SK-N-SH (cell line): ENCODE measurements at regions not wholly inside any gene's neighbourhood (a gene's known extent, or its start where the extent isn't known, plus 50 kb on each side); places are given as distances from the start of the nearest gene placed in this dataset.

Experiments
- CTCF ChIA-PET: fragments of 300-600, 350-600 bp; formaldehyde crosslinking; extraction: SDS; loops from one replicate; lab custom pipeline; 2021; lab: Yijun Ruan, JAX
- POLR2A ChIA-PET: fragments of 350-600 bp; sonication (Branson Sonifier 250); formaldehyde crosslinking; extraction: SDS; loops from one replicate; lab custom pipeline; 2020; ENCODE audit warnings: antibody characterized with exemption, inconsistent platforms; lab: Yijun Ruan, JAX
- DNase-seq: peaks from one replicate; pipeline ENCODE4 v3.0.0; 2012
- H2AFZ ChIP-seq: fragments of 200-600 bp; sonication (generic); 2 replicates; pipeline ENCODE4 v1.8.1; 2016; ENCODE audit warnings: antibody characterized with exemption, mild to moderate bottlenecking, low read depth
- H3F3A ChIP-seq: fragments of 200-600 bp; sonication (generic); replicated peaks from 2 replicates; pipeline ENCODE3; 2016; ENCODE audit warnings: antibody characterized with exemption, mild to moderate bottlenecking; ENCODE audit not compliant: insufficient read depth
- H3K27ac ChIP-seq, 2 experiments: fragments of 200-500 bp in 1 of 2; fragments of 200-600 bp in 1 of 2; sonication (Bioruptor generic) in 1 of 2; sonication (generic), shearing (Covaris generic) in 1 of 2; 2 replicates each; pipeline versions ENCODE4 v1.5.1 to v1.6.1; 2014 to 2016; ENCODE audit warnings: low read depth in 2 of 2, inconsistent platforms in 1 of 2, low read length in 1 of 2, mild to moderate bottlenecking in 1 of 2, mixed read lengths in 1 of 2
- H3K27me3 ChIP-seq: fragments of 200-600 bp; sonication (generic), shearing (Covaris generic); 2 replicates; pipeline ENCODE4 v1.6.1; 2016; ENCODE audit warnings: mixed run types; ENCODE audit not compliant: insufficient read depth
- H3K36me3 ChIP-seq, 2 experiments: fragments of 200-500 bp in 1 of 2; fragments of 200-600 bp in 1 of 2; sonication (Bioruptor generic) in 1 of 2; sonication (generic) in 1 of 2; replicated peaks in 1 of 2; 2 replicates each; pipeline versions ENCODE3 to v1.5.1; 2014 to 2016; ENCODE audit warnings: low read length in 1 of 2, mild to moderate bottlenecking in 1 of 2; ENCODE audit not compliant: insufficient read depth in 2 of 2, control insufficient read depth in 1 of 2
- H3K4me1 ChIP-seq, 2 experiments: fragments of 200-500 bp in 1 of 2; fragments of 200-600 bp in 1 of 2; sonication (Bioruptor generic) in 1 of 2; sonication (generic), shearing (Covaris generic) in 1 of 2; 2 replicates each; pipeline versions ENCODE4 v1.5.1 to v1.6.1; 2014 to 2016; ENCODE audit warnings: low read depth in 1 of 2, low read length in 1 of 2, mixed run types in 1 of 2; ENCODE audit not compliant: insufficient read depth in 2 of 2, control insufficient read depth in 1 of 2
- H3K4me2 ChIP-seq: fragments of 200-600 bp; sonication (generic), shearing (Covaris generic); 2 replicates; pipeline ENCODE4 v1.6.1; 2017; ENCODE audit warnings: mixed run types
- H3K4me3 ChIP-seq, 2 experiments: fragments of 200-500 bp in 1 of 2; fragments of 200-600 bp in 1 of 2; sonication (Bioruptor generic) in 1 of 2; sonication (generic), shearing (Covaris generic) in 1 of 2; 2 replicates each; pipeline versions ENCODE4 v1.5.1 to v1.8.1; 2014 to 2016; ENCODE audit warnings: low read depth in 2 of 2, inconsistent platforms in 1 of 2, low read length in 1 of 2, mild to moderate bottlenecking in 1 of 2, mixed read lengths in 1 of 2, moderate library complexity in 1 of 2
- H3K79me2 ChIP-seq: fragments of 200-600 bp; sonication (generic); 2 replicates; pipeline ENCODE4 v1.8.1; 2017; ENCODE audit warnings: mild to moderate bottlenecking; ENCODE audit not compliant: insufficient read depth
- H3K9ac ChIP-seq: fragments of 200-600 bp; sonication (generic); 2 replicates; pipeline ENCODE4 v1.6.1; 2017; ENCODE audit warnings: mixed run types
- H3K9me2 ChIP-seq: fragments of 200-600 bp; sonication (generic); 2 replicates; pipeline ENCODE4 v1.6.1; 2017; ENCODE audit warnings: mixed run types
- H3K9me3 ChIP-seq: fragments of 200-600 bp; sonication (generic); 2 replicates; pipeline ENCODE4 v1.6.1; 2017; ENCODE audit warnings: mixed run types, mild to moderate bottlenecking, moderate library complexity
- H4K20me1 ChIP-seq: fragments of 200-600 bp; sonication (generic); 2 replicates; pipeline ENCODE4 v1.6.1; 2017; ENCODE audit warnings: mild to moderate bottlenecking, mixed run types; ENCODE audit not compliant: insufficient read depth
- CHD2 ChIP-seq: fragments of 150-350 bp; IDR thresholded peaks from 2 replicates; pipeline ENCODE4 v1.6.1; 2018; ENCODE audit warnings: low read length; ENCODE audit not compliant: partially characterized antibody
- EP300 ChIP-seq, 2 experiments: IDR thresholded peaks; 2 replicates each; pipeline versions ENCODE4 v1.4.0 to v1.6.1; 2012; ENCODE audit warnings: borderline replicate concordance in 1 of 2, low read depth in 1 of 2, low read length in 1 of 2
- FOSL2 ChIP-seq: IDR thresholded peaks from 2 replicates; pipeline ENCODE4 v1.4.0; 2012; ENCODE audit warnings: low read depth, mild to moderate bottlenecking, moderate library complexity, borderline replicate concordance
- GABPA ChIP-seq: IDR thresholded peaks from 2 replicates; pipeline ENCODE4 v1.4.0; 2012; ENCODE audit warnings: low read depth, mild to moderate bottlenecking
- GATA2 ChIP-seq: sonication (generic); formaldehyde crosslinking; IDR thresholded peaks from 2 replicates; pipeline ENCODE4 v1.5.0; 2020; ENCODE audit warnings: mild to moderate bottlenecking, missing genetic modification reagents
- IRF3 ChIP-seq: fragments of 150-350 bp; IDR thresholded peaks from 2 replicates; pipeline ENCODE4 v1.6.1; 2016; ENCODE audit warnings: mild to moderate bottlenecking, low read depth, low read length
- JUND ChIP-seq: IDR thresholded peaks from 2 replicates; pipeline ENCODE4 v1.4.0; 2012
- NRF1 ChIP-seq: IDR thresholded peaks from 2 replicates; pipeline ENCODE4 v1.6.1; 2012; ENCODE audit warnings: low read depth, mild to moderate bottlenecking, low read length
- POLR2AphosphoS5 ChIP-seq: IDR thresholded peaks from 2 replicates; pipeline ENCODE4 v1.6.1; 2012; ENCODE audit warnings: low read depth, low read length
- RCOR1 ChIP-seq: fragments of 150-350 bp; IDR thresholded peaks from 2 replicates; pipeline ENCODE4 v1.6.1; 2017; ENCODE audit warnings: antibody characterized with exemption, low read length
- SIN3A ChIP-seq: IDR thresholded peaks from 2 replicates; pipeline ENCODE4 v1.6.1; 2012; ENCODE audit warnings: low read depth, mild to moderate bottlenecking, low read length, moderate library complexity, borderline replicate concordance
- TEAD4 ChIP-seq: IDR thresholded peaks from 2 replicates; pipeline ENCODE4 v1.4.0; 2012; ENCODE audit warnings: mild to moderate bottlenecking, borderline replicate concordance; ENCODE audit not compliant: insufficient read depth
- USF1 ChIP-seq: IDR thresholded peaks from 2 replicates; pipeline ENCODE4 v1.4.0; 2012; ENCODE audit warnings: low read depth, borderline replicate concordance
- ZBTB33 ChIP-seq: IDR thresholded peaks from 2 replicates; pipeline ENCODE4 v1.4.0; 2012; ENCODE audit warnings: low read depth, borderline replicate concordance
- WGBS: methylation state at CpG from one replicate; pipeline ENCODE4 v1.1.6; 2017; ENCODE audit warnings: low lambda C conversion rate; 5-methylcytosine and 5-hydroxymethylcytosine counted together
- TF ChIP-seq, protein P1 (sequence below): IDR thresholded peaks from 2 replicates; pipeline ENCODE4 v1.4.0; 2012; ENCODE audit warnings: low read depth
- TF ChIP-seq, protein P2 (sequence below): fragments of 200-600 bp; sonication (generic); IDR thresholded peaks from 2 replicates; pipeline ENCODE4 v1.6.1; 2017; ENCODE audit warnings: antibody characterized with exemption, mild to moderate bottlenecking, moderate library complexity

DNA sequence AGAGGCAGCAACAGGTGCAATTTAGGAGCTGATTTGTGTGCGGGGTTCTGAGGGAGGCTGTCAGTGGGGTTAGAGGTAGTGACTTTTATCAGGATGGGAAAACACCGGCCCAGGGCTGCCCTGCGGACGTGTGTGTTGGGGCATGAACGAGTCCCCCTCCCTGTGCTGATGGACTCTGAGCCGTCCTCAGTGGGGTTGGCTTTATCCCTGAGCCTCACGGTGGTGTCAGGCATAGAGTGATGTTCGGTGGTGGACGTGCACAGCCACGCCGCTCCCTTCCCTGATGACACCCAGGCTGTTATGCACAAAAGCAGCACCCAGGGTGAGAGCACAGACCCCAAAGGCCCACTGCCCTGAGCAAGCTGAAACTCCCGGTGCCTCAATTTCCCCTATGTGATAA, 809.1 kb downstream of the BRD1 start:
- Histone ChIP-seq H3K27me3 (peaks cover 31% of the 10 kb centered on the region; the same call in 1 of the 2 replicates), H3K9me3 (no peaks in the 10 kb centered on the region), H3K9ac (no peak overlapping the region), H3K9me2 (no peaks in the 10 kb centered on the region), H3K79me2 (no peaks in the 10 kb centered on the region), H3K27ac (no peak overlapping the region), H3K4me2 (no peak overlapping the region), H4K20me1 (no peaks in the 10 kb centered on the region), H3K36me3 (no peaks in the 10 kb centered on the region), H3K4me3 (no peak overlapping the region), H2AFZ (no peak overlapping the region), H3F3A (no peaks in the 10 kb centered on the region), H3K4me1 (peaks cover 0 to 49% of the 10 kb centered on the region in 2 experiments; a peak in 2 of 4 replicates)
- TF ChIP-seq FOSL2 (no peak), SIN3A (no peak), EP300 (IDR thresholded peaks at IDR 0.05; ENCODE audit: borderline replicate concordance in 1 of 2, low read depth in 1 of 2, low read length in 1 of 2) (no peak), POLR2AphosphoS5 (no peak), NRF1 (no peak), GATA2 (CRISPR knock-in tag) (no peak), ZBTB33 (no peak), JUND (no peak), CHD2 (no peak)
- TF ChIP-seq, protein P1, sequence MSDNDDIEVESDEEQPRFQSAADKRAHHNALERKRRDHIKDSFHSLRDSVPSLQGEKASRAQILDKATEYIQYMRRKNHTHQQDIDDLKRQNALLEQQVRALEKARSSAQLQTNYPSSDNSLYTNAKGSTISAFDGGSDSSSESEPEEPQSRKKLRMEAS, result no peak
- TF ChIP-seq, protein P2, sequence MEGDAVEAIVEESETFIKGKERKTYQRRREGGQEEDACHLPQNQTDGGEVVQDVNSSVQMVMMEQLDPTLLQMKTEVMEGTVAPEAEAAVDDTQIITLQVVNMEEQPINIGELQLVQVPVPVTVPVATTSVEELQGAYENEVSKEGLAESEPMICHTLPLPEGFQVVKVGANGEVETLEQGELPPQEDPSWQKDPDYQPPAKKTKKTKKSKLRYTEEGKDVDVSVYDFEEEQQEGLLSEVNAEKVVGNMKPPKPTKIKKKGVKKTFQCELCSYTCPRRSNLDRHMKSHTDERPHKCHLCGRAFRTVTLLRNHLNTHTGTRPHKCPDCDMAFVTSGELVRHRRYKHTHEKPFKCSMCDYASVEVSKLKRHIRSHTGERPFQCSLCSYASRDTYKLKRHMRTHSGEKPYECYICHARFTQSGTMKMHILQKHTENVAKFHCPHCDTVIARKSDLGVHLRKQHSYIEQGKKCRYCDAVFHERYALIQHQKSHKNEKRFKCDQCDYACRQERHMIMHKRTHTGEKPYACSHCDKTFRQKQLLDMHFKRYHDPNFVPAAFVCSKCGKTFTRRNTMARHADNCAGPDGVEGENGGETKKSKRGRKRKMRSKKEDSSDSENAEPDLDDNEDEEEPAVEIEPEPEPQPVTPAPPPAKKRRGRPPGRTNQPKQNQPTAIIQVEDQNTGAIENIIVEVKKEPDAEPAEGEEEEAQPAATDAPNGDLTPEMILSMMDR, result no peak
- CTCF ChIA-PET, result interaction anchor here (1.3 to 1.6 kb wide), 3 partner anchors 8 to 75 kb away, joined by 3 to 7 read pairs (median 4); no protein-coding TSS in a partner anchor
- WGBS, result 53% methylated on average over 3 of the region's 12 CpGs
- no peak for DNase-seq
- POLR2A ChIA-PET, result no interaction called here

DNA sequence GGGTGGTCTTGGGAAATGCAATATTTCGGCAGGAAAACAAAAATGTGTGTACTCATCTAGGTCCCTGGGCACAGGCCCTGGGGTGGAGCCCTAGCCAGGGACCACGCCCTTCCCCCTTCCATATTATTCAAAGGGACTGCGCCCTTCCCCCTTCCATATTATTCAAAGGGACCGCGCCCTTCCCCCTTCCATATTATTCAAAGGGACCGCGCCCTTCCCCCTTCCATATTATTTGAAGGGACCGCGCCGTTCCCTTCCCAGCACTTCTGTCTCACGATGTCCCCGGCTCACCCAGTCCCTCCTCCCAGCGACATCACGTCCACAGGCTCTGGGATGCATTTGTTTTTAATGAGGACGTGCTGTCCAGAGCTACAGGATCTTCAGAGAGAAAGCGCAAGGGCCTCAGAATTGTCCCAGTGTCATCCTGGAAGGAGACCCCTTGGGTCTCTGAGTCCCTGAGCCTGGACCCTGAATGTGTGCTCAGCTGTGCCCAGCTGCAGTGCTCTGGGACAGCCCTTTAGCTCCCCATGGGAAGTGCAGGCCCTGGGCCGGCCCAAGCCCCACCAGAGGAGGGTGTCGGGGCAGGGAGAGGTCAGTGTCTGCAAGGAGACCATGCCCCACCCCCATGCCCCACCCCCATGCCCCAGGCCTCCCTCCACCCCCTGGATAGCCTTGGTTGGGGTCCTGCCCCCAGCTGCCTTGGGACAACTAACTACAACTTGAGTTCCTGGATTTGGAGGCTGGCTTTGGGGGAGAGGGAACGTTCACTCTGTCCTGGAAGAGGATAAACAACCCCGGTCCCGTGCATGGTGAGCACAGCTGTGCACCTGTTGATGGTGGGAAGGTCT, 810.0 kb downstream of the BRD1 start:
- Histone ChIP-seq H4K20me1 (no peaks in the 10 kb centered on the region), H3K9me2 (no peaks in the 10 kb centered on the region), H2AFZ (no peak overlapping the region), H3K36me3 (no peaks in the 10 kb centered on the region), H3F3A (no peaks in the 10 kb centered on the region), H3K9ac (no peak overlapping the region), H3K27ac (peak overlapping the region in 1 of 2 experiments; percentile 86; a peak in 1 of 4 replicates), H3K79me2 (no peaks in the 10 kb centered on the region), H3K9me3 (no peaks in the 10 kb centered on the region), H3K4me1 (peaks cover 0 to 51% of the 10 kb centered on the region in 2 experiments; a peak in 2 of 4 replicates), H3K27me3 (peaks cover 31% of the 10 kb centered on the region; the same call in 1 of the 2 replicates), H3K4me2 (no peak overlapping the region), H3K4me3 (no peak overlapping the region)
- WGBS, result 46% methylated on average over 19 of the region's 21 CpGs
- peak; percentile 10 for DNase-seq
- POLR2A ChIA-PET, result no interaction called here
- CTCF ChIA-PET, result interaction anchor here (0.9 to 1.6 kb wide), 4 partner anchors 9 to 287 kb away, joined by 3 to 7 read pairs (median 4); no protein-coding TSS in a partner anchor
- TF ChIP-seq RCOR1 (no peak), JUND (no peak), IRF3 (no peak), FOSL2 (no peak), TEAD4 (no peak), GABPA (no peak), SIN3A (no peak), USF1 (no peak)
